AG09309 (cell line): ENCODE measurements at regions not wholly inside any gene's neighbourhood (a gene's known extent, or its start where the extent isn't known, plus 50 kb on each side); places are given as distances from the start of the nearest gene placed in this dataset.

Experiments used
- DNase-seq: peaks from one replicate; pipeline ENCODE4 v3.0.0-alpha.2; 2010; ENCODE audit warnings: low read depth
- H3K4me3 ChIP-seq: 2 replicates; pipeline ENCODE4 v1.5.1; 2011; ENCODE audit warnings: mild to moderate bottlenecking, low read depth, low read length, moderate library complexity; ENCODE audit not compliant: control insufficient read depth
- CTCF ChIP-seq: IDR thresholded peaks from 2 replicates; pipeline ENCODE4 v1.5.1; 2011; ENCODE audit warnings: mild to moderate bottlenecking, low read depth, low read length, inconsistent platforms; ENCODE audit not compliant: insufficient read depth, control insufficient read depth; ENCODE audit errors: missing control alignments

- H3K4me3 ChIP-seq, result no peak overlapping the region
- DNase-seq, result no peak
- no peak for TF ChIP-seq CTCF
Observed at GRCh38 chr3:135618123-135618522, 347.4 kb upstream of the PPP2R3A start.

GRCh38 chr3:135621184-135621920, 344.2 kb upstream of the PPP2R3A start:
- no peak overlapping the region for H3K4me3 ChIP-seq
- no peak for TF ChIP-seq CTCF
- no peak for DNase-seq

GRCh38 chr3:135622215-135622614, 343.3 kb upstream of the PPP2R3A start:
- TF ChIP-seq CTCF, result no peak
- no peak overlapping the region for H3K4me3 ChIP-seq
- no peak for DNase-seq

GRCh38 chr3:135622656-135623055, 342.9 kb upstream of the PPP2R3A start:
- DNase-seq, result no peak
- H3K4me3 ChIP-seq, result no peak overlapping the region
- TF ChIP-seq CTCF, result no peak

GRCh38 chr3:135623558-135623957, 342.0 kb upstream of the PPP2R3A start:
- TF ChIP-seq CTCF, result no peak
- no peak for DNase-seq
- H3K4me3 ChIP-seq, result no peak overlapping the region

- no peak overlapping the region for H3K4me3 ChIP-seq
- no peak for DNase-seq
- TF ChIP-seq CTCF, result no peak
Observed at GRCh38 chr3:135627057-135627456, 338.5 kb upstream of the PPP2R3A start.
